ENCODE measurements at regions not wholly inside any gene's neighbourhood (a gene's known extent, or its start where the extent isn't known, plus 50 kb on each side); places are given as distances from the start of the nearest gene placed in this dataset.

GRCh38 chr4:147409350-147409749, 71.5 kb upstream of the EDNRA start:
- TF ChIP-seq, protein P1, sequence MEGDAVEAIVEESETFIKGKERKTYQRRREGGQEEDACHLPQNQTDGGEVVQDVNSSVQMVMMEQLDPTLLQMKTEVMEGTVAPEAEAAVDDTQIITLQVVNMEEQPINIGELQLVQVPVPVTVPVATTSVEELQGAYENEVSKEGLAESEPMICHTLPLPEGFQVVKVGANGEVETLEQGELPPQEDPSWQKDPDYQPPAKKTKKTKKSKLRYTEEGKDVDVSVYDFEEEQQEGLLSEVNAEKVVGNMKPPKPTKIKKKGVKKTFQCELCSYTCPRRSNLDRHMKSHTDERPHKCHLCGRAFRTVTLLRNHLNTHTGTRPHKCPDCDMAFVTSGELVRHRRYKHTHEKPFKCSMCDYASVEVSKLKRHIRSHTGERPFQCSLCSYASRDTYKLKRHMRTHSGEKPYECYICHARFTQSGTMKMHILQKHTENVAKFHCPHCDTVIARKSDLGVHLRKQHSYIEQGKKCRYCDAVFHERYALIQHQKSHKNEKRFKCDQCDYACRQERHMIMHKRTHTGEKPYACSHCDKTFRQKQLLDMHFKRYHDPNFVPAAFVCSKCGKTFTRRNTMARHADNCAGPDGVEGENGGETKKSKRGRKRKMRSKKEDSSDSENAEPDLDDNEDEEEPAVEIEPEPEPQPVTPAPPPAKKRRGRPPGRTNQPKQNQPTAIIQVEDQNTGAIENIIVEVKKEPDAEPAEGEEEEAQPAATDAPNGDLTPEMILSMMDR (IDR thresholded peaks at IDR 0.05; ENCODE audit: low read depth, low read length), result no peak
- no peak for TF ChIP-seq POLR2A (IDR thresholded peaks at IDR 0.05; ENCODE audit: extremely low read depth, insufficient read length)
- TF ChIP-seq MAX (IDR thresholded peaks at IDR 0.05; ENCODE audit: low read depth, low read length), result no peak
- no peak for TF ChIP-seq MYC (IDR thresholded peaks at IDR 0.05; ENCODE audit: low read depth, low read length)
